GM10266 (cell line): ENCODE measurements at regions not wholly inside any gene's neighbourhood (a gene's known extent, or its start where the extent isn't known, plus 50 kb on each side); places are given as distances from the start of the nearest gene placed in this dataset.

Source experiments
- DNase-seq: peaks from one replicate; pipeline ENCODE4 v3.0.0; 2012; ENCODE audit errors: extremely low spot score
- TF ChIP-seq, protein P1 (sequence below): IDR thresholded peaks from 2 replicates; pipeline ENCODE4 v1.5.1; 2012; ENCODE audit warnings: mild to moderate bottlenecking, low read depth; ENCODE audit not compliant: control insufficient read depth, insufficient read depth; ENCODE audit errors: missing control alignments

- TF ChIP-seq, protein P1, sequence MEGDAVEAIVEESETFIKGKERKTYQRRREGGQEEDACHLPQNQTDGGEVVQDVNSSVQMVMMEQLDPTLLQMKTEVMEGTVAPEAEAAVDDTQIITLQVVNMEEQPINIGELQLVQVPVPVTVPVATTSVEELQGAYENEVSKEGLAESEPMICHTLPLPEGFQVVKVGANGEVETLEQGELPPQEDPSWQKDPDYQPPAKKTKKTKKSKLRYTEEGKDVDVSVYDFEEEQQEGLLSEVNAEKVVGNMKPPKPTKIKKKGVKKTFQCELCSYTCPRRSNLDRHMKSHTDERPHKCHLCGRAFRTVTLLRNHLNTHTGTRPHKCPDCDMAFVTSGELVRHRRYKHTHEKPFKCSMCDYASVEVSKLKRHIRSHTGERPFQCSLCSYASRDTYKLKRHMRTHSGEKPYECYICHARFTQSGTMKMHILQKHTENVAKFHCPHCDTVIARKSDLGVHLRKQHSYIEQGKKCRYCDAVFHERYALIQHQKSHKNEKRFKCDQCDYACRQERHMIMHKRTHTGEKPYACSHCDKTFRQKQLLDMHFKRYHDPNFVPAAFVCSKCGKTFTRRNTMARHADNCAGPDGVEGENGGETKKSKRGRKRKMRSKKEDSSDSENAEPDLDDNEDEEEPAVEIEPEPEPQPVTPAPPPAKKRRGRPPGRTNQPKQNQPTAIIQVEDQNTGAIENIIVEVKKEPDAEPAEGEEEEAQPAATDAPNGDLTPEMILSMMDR: no peak
- DNase-seq: no peak
Observed at GRCh38 chr13:90308249-90308648, 1039.2 kb upstream of the MIR17HG start.

- no peak for DNase-seq
- TF ChIP-seq, protein P1: no peak
Observed at GRCh38 chr13:90311929-90312328, 1035.6 kb upstream of the MIR17HG start.

DNA sequence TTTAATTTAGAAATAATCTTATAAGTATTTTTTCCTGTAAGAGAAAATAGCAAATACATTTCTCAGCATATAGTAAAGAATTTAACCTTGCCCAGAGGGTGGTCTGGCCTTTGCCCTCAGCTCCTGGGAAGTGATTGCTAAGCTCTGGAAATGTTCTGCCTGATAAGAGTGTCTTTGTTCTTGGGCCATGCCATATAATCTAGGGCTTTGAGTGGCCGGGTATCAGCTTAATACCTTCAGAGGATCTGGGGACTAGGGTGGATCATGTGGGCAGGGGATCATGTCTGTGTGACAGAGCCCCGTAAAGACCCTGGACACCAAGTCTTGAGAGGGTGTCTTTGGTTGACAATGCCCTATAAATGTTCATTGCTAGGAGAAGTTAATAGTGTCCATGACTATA is 1032.4 kb upstream of the MIR17HG start:
- TF ChIP-seq, protein P1: no peak
- no peak for DNase-seq

DNA sequence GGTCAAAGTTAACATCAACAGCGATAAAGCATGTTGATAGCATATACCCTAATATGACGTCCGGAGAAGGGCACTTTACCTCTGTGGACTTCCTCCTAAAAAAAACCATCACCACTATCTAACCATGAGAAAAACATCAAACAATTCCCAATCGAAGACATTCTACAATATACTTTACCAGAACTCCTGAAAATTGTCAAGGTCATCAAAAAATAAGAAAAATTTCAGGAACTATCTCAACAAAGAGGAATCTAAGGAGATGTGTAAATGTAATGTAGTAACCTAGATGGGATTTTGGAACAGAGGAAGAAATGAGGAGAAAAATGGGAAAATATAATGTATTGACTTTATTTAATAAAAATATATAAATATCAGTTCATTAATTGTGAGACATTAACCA is 1026.8 kb upstream of the MIR17HG start:
- no peak for DNase-seq
- TF ChIP-seq, protein P1: no peak

- no peak for DNase-seq
Observed at GRCh38 chr13:90321281-90321931, 1026.1 kb upstream of the MIR17HG start.

DNA sequence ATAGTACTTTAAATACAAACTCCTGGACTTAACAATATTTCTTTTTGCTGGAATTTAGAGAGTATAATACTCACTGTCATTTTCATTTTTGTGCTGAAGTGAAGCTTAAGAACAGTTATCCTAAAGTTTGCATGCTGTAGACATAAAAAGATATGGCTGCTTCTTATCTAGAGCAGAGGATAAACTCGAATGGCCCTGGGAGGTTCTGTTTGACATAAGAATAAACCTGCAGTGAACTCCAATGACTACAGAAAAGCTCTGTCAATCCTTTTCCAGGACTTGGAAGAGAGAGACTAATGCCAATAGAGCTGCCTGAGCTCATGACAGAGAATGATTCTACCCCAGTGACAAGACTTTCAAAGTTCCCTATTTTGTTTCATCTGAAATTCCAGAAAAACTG is 1017.8 kb upstream of the MIR17HG start:
- DNase-seq: no peak
- TF ChIP-seq, protein P1: no peak

More at GRCh38 chr13:90321281-90321931, 1026.1 kb upstream of the MIR17HG start:
- TF ChIP-seq, protein P1: no peak

DNA sequence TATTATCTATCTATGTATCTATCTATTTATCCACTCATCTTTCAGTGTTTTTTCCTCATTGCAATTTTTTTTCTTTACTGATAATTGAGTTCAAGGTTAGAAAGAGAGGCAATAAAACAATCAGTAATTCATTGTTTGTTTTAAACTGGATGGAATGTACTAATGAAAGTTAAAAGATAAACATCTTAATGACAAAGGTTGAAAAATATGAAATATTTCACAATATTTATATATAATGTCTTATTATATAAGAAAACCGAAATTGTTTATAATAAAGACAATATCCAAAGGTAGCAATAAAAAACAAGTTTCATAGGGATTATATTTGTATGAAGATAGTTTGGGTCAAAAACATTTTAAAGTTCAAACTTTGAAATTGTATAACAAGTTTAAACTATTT is 1015.5 kb upstream of the MIR17HG start:
- DNase-seq: no peak

More for the DNA sequence above, 1015.5 kb upstream of the MIR17HG start:
- TF ChIP-seq, protein P1: no peak
